Cardiac muscle cell (in vitro differentiated cells and primary cell): ENCODE measurements at regions not wholly inside any gene's neighbourhood (a gene's known extent, or its start where the extent isn't known, plus 50 kb on each side); places are given as distances from the start of the nearest gene placed in this dataset.

Experiments used
- DNase-seq, 2 donors: peaks; one replicate each; pipeline versions ENCODE4 v3.0.0 to v3.0.0-alpha.2; 2010 to 2017; ENCODE audit warnings: low read depth in 1 of 2, low spot score in 1 of 2
- H3K27ac ChIP-seq: fragments of 200-600 bp; sonication (generic); 2 replicates; pipeline ENCODE4 v1.5.1; 2016
- H3K27me3 ChIP-seq: fragments of 200-600 bp; sonication (generic); 2 replicates; pipeline ENCODE4 v1.6.0; 2016; ENCODE audit warnings: control low read depth
- H3K36me3 ChIP-seq: fragments of 200-600 bp; sonication (generic); 2 replicates; pipeline ENCODE4 v1.5.1; 2016; ENCODE audit warnings: control low read depth
- H3K4me1 ChIP-seq: fragments of 200-600 bp; sonication (generic); 2 replicates; pipeline ENCODE4 v1.8.1; 2017; ENCODE audit warnings: low read depth, mild to moderate bottlenecking, mixed run types
- H3K4me3 ChIP-seq: fragments of 200-600 bp; sonication (generic); 2 replicates; pipeline ENCODE4 v1.5.1; 2016; ENCODE audit warnings: mild to moderate bottlenecking
- H3K9me3 ChIP-seq: fragments of 200-600 bp; sonication (generic); 2 replicates; pipeline ENCODE4 v1.5.1; 2017; ENCODE audit warnings: low read depth, mild to moderate bottlenecking, control low read depth
- TF ChIP-seq, protein P1 (sequence below): IDR thresholded peaks from 2 replicates; pipeline ENCODE4 v1.5.1; 2012; ENCODE audit warnings: low read depth, mild to moderate bottlenecking, low read length

DNA sequence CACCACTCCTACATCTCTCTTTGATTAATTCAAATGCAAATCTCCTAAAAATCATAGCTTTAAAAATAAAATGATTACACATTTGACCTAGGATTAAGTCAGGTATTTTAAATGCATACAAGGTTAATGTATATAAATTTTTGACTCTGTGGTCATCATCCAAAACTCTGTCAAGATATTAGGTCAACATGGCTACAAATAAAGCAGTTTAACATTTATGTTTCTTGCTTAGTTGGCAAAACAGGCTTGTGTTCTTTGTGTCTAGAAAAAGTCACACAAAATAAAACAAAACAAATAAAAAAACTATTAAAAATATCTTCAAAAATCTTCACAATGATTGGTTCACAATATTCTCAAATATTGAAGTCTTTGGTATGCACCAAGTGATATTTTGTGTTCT, 473.2 kb downstream of the LRFN5 start:
- TF ChIP-seq, protein P1, sequence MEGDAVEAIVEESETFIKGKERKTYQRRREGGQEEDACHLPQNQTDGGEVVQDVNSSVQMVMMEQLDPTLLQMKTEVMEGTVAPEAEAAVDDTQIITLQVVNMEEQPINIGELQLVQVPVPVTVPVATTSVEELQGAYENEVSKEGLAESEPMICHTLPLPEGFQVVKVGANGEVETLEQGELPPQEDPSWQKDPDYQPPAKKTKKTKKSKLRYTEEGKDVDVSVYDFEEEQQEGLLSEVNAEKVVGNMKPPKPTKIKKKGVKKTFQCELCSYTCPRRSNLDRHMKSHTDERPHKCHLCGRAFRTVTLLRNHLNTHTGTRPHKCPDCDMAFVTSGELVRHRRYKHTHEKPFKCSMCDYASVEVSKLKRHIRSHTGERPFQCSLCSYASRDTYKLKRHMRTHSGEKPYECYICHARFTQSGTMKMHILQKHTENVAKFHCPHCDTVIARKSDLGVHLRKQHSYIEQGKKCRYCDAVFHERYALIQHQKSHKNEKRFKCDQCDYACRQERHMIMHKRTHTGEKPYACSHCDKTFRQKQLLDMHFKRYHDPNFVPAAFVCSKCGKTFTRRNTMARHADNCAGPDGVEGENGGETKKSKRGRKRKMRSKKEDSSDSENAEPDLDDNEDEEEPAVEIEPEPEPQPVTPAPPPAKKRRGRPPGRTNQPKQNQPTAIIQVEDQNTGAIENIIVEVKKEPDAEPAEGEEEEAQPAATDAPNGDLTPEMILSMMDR, result no peak
- Histone ChIP-seq H3K4me1 (no peaks in the 10 kb centered on the region), H3K9me3 (no peaks in the 10 kb centered on the region), H3K27me3 (no peaks in the 10 kb centered on the region), H3K36me3 (no peaks in the 10 kb centered on the region), H3K27ac (no peak overlapping the region), H3K4me3 (no peak overlapping the region)
- no peak for DNase-seq

DNA sequence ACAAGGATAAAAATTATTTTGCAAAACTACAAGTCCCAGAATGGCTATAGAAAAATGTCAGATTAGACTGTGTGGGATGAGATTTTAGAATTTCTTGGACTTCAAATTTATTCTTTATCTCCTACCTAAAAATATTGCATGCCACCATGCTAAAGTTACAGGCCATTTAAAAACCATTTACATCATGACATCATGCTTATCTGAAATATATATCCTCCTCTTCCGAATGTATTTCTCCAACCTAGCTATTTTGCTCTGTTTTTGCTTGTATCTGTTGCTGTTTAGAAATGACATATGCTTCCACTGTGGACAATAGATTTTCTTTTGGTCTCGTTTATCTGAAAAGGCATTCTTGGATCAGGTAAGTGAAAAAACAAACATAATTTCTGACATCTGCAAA, 471.7 kb downstream of the LRFN5 start:
- TF ChIP-seq, protein P1, result no peak
- Histone ChIP-seq H3K36me3 (no peaks in the 10 kb centered on the region), H3K4me1 (no peaks in the 10 kb centered on the region), H3K27ac (no peak overlapping the region), H3K4me3 (no peak overlapping the region), H3K27me3 (no peaks in the 10 kb centered on the region), H3K9me3 (no peaks in the 10 kb centered on the region)
- no peak for DNase-seq

DNA sequence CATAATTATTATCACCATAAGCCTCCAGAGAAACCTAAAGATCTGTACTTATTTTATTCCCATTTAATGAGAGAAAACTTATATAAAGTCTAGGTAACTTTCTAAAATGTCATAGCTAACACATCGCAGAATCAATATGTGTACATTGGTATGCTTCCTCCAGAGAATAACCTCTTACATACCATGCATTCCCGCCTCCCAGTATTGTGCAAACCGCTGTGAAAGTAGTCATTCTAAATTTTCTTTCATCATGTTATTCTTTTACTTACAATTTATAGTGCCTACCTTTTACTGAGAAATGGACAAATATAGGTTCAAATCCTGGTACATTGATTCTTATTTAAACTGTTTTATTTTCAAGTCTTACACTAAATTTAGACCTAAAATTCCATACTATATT, 463.4 kb downstream of the LRFN5 start:
- TF ChIP-seq, protein P1, result no peak
- no peak overlapping the region for H3K27ac ChIP-seq
- no peak for DNase-seq
- no peaks in the 10 kb centered on the region for H3K36me3 ChIP-seq
- no peaks in the 10 kb centered on the region for H3K27me3 ChIP-seq
- no peaks in the 10 kb centered on the region for H3K9me3 ChIP-seq
- no peak overlapping the region for H3K4me3 ChIP-seq
- no peaks in the 10 kb centered on the region for H3K4me1 ChIP-seq

DNA sequence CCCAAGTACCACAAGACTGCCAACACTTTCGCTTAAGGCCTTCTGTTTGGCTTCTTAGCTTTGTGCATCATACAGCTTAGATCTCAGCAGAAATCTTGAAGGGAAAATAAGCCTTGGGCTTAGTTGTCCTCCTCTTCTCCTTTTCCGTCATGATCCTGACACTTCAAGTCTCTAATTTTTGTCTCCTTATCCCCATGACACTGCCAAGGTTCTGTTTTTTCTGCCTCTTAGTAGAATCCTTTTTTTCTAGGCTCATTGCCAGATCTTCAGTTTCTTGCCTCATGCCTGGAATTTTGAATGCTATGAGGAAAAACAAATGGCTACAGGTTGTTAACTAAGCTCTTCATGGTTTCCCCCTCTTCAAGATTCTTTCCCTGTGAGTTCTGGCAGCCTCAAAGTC, 450.4 kb downstream of the LRFN5 start:
- no peaks in the 10 kb centered on the region for H3K4me1 ChIP-seq
- TF ChIP-seq, protein P1, result no peak
- H3K27me3 ChIP-seq, result no peaks in the 10 kb centered on the region
- H3K27ac ChIP-seq, result no peak overlapping the region
- peak in 1 of 2 donors; percentile 43 for DNase-seq
- no peaks in the 10 kb centered on the region for H3K36me3 ChIP-seq
- H3K9me3 ChIP-seq, result no peaks in the 10 kb centered on the region
- H3K4me3 ChIP-seq, result no peak overlapping the region

DNA sequence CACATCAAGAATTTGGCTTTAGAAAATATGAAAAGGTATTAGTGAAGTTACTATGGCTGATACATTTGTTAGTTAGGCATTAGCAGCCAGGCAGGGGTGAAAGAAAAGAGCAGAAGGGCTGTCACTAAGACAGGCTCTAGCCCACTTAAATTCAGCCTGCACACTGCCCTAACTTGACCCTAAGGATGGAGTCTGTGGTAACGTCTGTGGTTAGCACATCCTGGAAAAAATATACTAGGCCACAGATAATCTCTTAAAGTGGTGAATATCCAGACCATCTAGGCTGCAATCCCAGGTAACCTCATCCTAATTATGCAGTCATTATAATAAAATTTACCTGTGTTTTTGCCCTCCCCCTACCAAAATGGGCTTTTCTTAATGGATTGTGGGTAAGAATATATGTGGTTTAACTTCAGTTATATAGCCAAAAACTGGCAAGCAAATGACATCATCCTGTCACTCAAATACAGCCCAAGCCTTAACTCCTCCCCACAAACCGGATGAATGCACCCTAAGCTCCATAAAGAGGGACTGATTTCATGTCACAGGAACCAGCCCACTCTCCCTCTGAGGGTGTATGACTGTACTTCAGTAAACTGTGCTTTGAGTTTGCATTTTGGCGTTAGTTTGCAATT, 440.9 kb downstream of the LRFN5 start:
- DNase-seq, result peak in 1 of 2 donors; percentile 70

More for the DNA sequence above, 440.9 kb downstream of the LRFN5 start:
- Histone ChIP-seq H3K36me3 (no peaks in the 10 kb centered on the region), H3K4me1 (no peaks in the 10 kb centered on the region), H3K27me3 (no peaks in the 10 kb centered on the region), H3K9me3 (no peaks in the 10 kb centered on the region), H3K27ac (no peak overlapping the region), H3K4me3 (no peak overlapping the region)
- TF ChIP-seq, protein P1, result no peak
